Keratinocyte (primary cell): ENCODE measurements at regions not wholly inside any gene's neighbourhood (a gene's known extent, or its start where the extent isn't known, plus 50 kb on each side); places are given as distances from the start of the nearest gene placed in this dataset.

ENCODE experiments used
- DNase-seq: peaks from one replicate; pipeline ENCODE4 v3.0.0-alpha.2; 2011; ENCODE audit warnings: low read depth, missing footprints, low spot score
- FAIRE-seq: peaks from 2 replicates; lab custom pipeline; 2011; peaks lifted over from hg19 to GRCh38; lab: Jason Lieb, UNC
- H2AFZ ChIP-seq: 2 replicates; pipeline ENCODE4 v1.6.0; 2012; ENCODE audit warnings: low read length, control low read depth, inconsistent platforms; ENCODE audit not compliant: control insufficient read depth
- H3K27ac ChIP-seq: 2 replicates; pipeline ENCODE4 v1.5.1; 2011; ENCODE audit warnings: low read length; ENCODE audit not compliant: control insufficient read depth, insufficient read depth
- H3K27me3 ChIP-seq: 3 replicates; pipeline ENCODE4 v1.6.0; 2011; ENCODE audit warnings: low read length; ENCODE audit not compliant: control insufficient read depth, insufficient read depth; ENCODE audit errors: extremely low read depth
- H3K36me3 ChIP-seq, 2 experiments: 2 replicates in 1 of 2; 3 replicates in 1 of 2; pipeline ENCODE4 v1.5.1; 2011; ENCODE audit warnings: low read length in 2 of 2, mild to moderate bottlenecking in 1 of 2; ENCODE audit not compliant: control insufficient read depth in 2 of 2, insufficient read depth in 2 of 2; ENCODE audit errors: extremely low read depth in 1 of 2
- H3K4me1 ChIP-seq: 3 replicates; pipeline ENCODE4 v1.5.1; 2011; ENCODE audit warnings: low read length; ENCODE audit not compliant: control insufficient read depth, insufficient read depth; ENCODE audit errors: extremely low read depth
- H3K4me2 ChIP-seq: 3 replicates; pipeline ENCODE4 v1.6.0; 2011; ENCODE audit warnings: low read depth, low read length; ENCODE audit not compliant: control insufficient read depth, insufficient read depth; ENCODE audit errors: extremely low read depth
- H3K4me3 ChIP-seq, 3 experiments: fragments of 200-600 bp in 1 of 3; sonication (generic) in 1 of 3; 2 replicates in 2 of 3; 3 replicates in 1 of 3; pipeline ENCODE4 v1.5.1; 2011 to 2016; ENCODE audit warnings: low read length in 3 of 3, mild to moderate bottlenecking in 3 of 3, control low read depth in 2 of 3, inconsistent platforms in 1 of 3, low read depth in 1 of 3, mixed read lengths in 1 of 3, mixed run types in 1 of 3, moderate library complexity in 1 of 3; ENCODE audit not compliant: control insufficient read depth in 2 of 3, insufficient read depth in 2 of 3; ENCODE audit errors: extremely low read depth in 1 of 3
- H3K79me2 ChIP-seq: 2 replicates; pipeline ENCODE4 v1.6.0; 2012; ENCODE audit warnings: low read length; ENCODE audit not compliant: control insufficient read depth, insufficient read depth
- H3K9ac ChIP-seq: 3 replicates; pipeline ENCODE4 v1.6.0; 2011; ENCODE audit warnings: low read length; ENCODE audit not compliant: control insufficient read depth, insufficient read depth; ENCODE audit errors: extremely low read depth
- H3K9me1 ChIP-seq: 3 replicates; pipeline ENCODE4 v1.6.0; 2011; ENCODE audit warnings: low read length; ENCODE audit not compliant: control insufficient read depth, insufficient read depth; ENCODE audit errors: extremely low read depth
- H3K9me3 ChIP-seq: 2 replicates; pipeline ENCODE4 v1.5.1; 2012; ENCODE audit warnings: low read depth, low read length; ENCODE audit not compliant: control insufficient read depth
- H4K20me1 ChIP-seq: 3 replicates; pipeline ENCODE4 v1.6.0; 2011; ENCODE audit warnings: low read length; ENCODE audit not compliant: control insufficient read depth, insufficient read depth; ENCODE audit errors: extremely low read depth
- EZH2 ChIP-seq: IDR thresholded peaks from one replicate; pipeline ENCODE4 v1.6.1; 2012; ENCODE audit warnings: inconsistent platforms, mild to moderate bottlenecking, low read length, moderate library complexity
- dilution Hi-C: fragments of 300-500 bp; cut with MboI; formaldehyde crosslinking; loops from one replicate; pipeline ENCODE4 v1.7.0; 2020; ENCODE audit warnings: low sequenced_read_pairs; ENCODE audit not compliant: extremely low pct_ligation_motif_present
- TF ChIP-seq, protein P1 (sequence below), 3 experiments: IDR thresholded peaks in 1 of 3; conservative IDR thresholded peaks in 1 of 3; optimal IDR thresholded peaks in 1 of 3; 2 replicates in 2 of 3; 3 replicates in 1 of 3; pipeline versions ENCODE3 to v1.5.1; 2011; ENCODE audit warnings: low read length in 3 of 3, mild to moderate bottlenecking in 3 of 3, moderate library complexity in 2 of 3, control low read depth in 1 of 3, inconsistent platforms in 1 of 3; ENCODE audit not compliant: insufficient read depth in 2 of 3; ENCODE audit errors: extremely low read depth in 1 of 3

DNA sequence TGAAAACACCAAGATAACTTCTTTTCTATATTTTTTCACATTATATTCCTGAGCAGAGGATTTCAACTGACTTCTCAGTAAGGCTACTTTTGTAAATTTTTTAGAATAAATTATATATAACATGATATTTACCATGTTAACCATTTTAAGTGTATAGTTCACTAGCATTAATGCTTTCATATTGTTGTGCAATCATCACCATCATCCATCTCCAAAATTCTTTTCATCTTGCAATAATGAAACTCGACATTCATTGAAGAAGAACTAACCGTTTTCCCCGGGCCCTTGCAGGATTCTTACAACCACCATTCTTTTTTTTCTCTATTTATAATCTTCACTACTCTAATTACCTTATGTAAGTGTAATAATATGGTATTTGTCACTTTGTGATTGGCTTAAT lies 1036.1 kb downstream of the LRFN5 start:
- TF ChIP-seq EZH2 = no peak
- TF ChIP-seq, protein P1, sequence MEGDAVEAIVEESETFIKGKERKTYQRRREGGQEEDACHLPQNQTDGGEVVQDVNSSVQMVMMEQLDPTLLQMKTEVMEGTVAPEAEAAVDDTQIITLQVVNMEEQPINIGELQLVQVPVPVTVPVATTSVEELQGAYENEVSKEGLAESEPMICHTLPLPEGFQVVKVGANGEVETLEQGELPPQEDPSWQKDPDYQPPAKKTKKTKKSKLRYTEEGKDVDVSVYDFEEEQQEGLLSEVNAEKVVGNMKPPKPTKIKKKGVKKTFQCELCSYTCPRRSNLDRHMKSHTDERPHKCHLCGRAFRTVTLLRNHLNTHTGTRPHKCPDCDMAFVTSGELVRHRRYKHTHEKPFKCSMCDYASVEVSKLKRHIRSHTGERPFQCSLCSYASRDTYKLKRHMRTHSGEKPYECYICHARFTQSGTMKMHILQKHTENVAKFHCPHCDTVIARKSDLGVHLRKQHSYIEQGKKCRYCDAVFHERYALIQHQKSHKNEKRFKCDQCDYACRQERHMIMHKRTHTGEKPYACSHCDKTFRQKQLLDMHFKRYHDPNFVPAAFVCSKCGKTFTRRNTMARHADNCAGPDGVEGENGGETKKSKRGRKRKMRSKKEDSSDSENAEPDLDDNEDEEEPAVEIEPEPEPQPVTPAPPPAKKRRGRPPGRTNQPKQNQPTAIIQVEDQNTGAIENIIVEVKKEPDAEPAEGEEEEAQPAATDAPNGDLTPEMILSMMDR (optimal IDR thresholded peaks at IDR 0.05 in 1 of 3, IDR thresholded peaks at IDR 0.05 in 1 of 3, conservative IDR thresholded peaks at IDR 0.05 in 1 of 3; ENCODE audit: extremely low read depth in 1 of 3, insufficient read depth in 2 of 3, low read length in 3 of 3) = no peak
- dilution Hi-C loops = no loop called here
- Histone ChIP-seq H3K4me2 (no peak overlapping the region), H4K20me1 (no peaks in the 10 kb centered on the region), H2AFZ (no peak overlapping the region), H3K27ac (no peak overlapping the region), H3K4me1 (no peaks in the 10 kb centered on the region), H3K9me1 (no peaks in the 10 kb centered on the region), H3K9me3 (no peaks in the 10 kb centered on the region), H3K9ac (no peak overlapping the region), H3K79me2 (no peaks in the 10 kb centered on the region), H3K36me3 (no peaks in the 10 kb centered on the region), H3K27me3 (no peaks in the 10 kb centered on the region), H3K4me3 (no peak overlapping the region)
- FAIRE-seq (no peak), DNase-seq (no peak)

DNA sequence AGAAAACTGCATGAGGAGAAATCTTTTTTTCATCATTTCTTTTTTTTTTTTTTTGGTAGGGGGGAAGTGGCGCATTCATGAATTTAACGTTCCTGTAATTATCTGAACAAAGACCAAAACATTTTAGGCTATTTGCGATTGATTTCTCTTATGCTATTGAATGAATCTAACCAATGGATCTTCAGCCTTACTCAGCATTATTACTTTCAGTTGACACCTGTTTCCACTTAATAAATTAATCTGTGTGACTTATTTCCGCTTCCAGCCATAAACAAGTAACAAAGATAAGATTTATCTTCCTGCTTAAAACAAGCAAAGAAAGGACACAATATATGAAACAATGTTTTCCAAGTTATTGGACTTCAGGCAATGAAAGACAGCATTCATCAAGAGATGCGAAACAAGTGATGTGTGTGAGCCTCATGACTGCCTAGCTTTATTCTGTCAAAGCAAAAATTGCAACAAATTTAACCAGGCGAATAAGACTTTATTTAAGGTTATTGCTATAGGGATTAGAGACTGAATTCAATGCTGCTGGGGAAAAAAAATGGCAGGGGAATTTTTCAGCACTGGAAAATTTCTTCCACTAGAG lies 1026.9 kb downstream of the LRFN5 start:
- TF ChIP-seq, protein P1 (optimal IDR thresholded peaks at IDR 0.05 in 1 of 3, IDR thresholded peaks at IDR 0.05 in 1 of 3, conservative IDR thresholded peaks at IDR 0.05 in 1 of 3; ENCODE audit: extremely low read depth in 1 of 3, insufficient read depth in 2 of 3, low read length in 3 of 3) = no peak
- TF ChIP-seq EZH2 = no peak
- H3K9me3 ChIP-seq = no peaks in the 10 kb centered on the region
- no peak overlapping the region for H3K4me2 ChIP-seq
- no peaks in the 10 kb centered on the region for H3K4me1 ChIP-seq
- dilution Hi-C loops = no loop called here
- no peak overlapping the region for H2AFZ ChIP-seq
- DNase-seq = no peak
- no peaks in the 10 kb centered on the region for H3K27me3 ChIP-seq
- no peaks in the 10 kb centered on the region for H3K36me3 ChIP-seq
- no peaks in the 10 kb centered on the region for H4K20me1 ChIP-seq
- no peaks in the 10 kb centered on the region for H3K9me1 ChIP-seq
- no peaks in the 10 kb centered on the region for H3K79me2 ChIP-seq
- no peak overlapping the region for H3K27ac ChIP-seq
- FAIRE-seq = no peak
- H3K9ac ChIP-seq = no peak overlapping the region
- H3K4me3 ChIP-seq = no peak overlapping the region
